K562 (cell line): ENCODE measurements at regions not wholly inside any gene's neighbourhood (a gene's known extent, or its start where the extent isn't known, plus 50 kb on each side); places are given as distances from the start of the nearest gene placed in this dataset.

Experiments
- ADNP ChIP-seq: fragments of 200-800 bp; sonication (Bioruptor generic); IDR thresholded peaks from 2 replicates; pipeline ENCODE4 v1.6.1; 2016; ENCODE audit warnings: missing genetic modification characterization, missing compliant biosample characterization
- ARID1B ChIP-seq: fragments of 450-650 bp; IDR thresholded peaks from 2 replicates; pipeline ENCODE4 v1.6.1; 2016; ENCODE audit warnings: antibody characterized with exemption, mild to moderate bottlenecking, inconsistent platforms
- ARID3A ChIP-seq: IDR thresholded peaks from 2 replicates; pipeline ENCODE4 v1.6.1; 2012; ENCODE audit warnings: low read depth, low read length, improper control_type of control experiment, borderline replicate concordance
- BRD9 ChIP-seq: fragments of 450-650 bp; IDR thresholded peaks from 2 replicates; pipeline ENCODE4 v1.6.1; 2018; ENCODE audit warnings: low read depth; ENCODE audit not compliant: partially characterized antibody
- FOXK2 ChIP-seq, 2 experiments: fragments of 450-650 bp; IDR thresholded peaks in 1 of 2; conservative IDR thresholded peaks in 1 of 2; 2 replicates each; pipeline ENCODE4 v1.6.1; 2016; ENCODE audit warnings: low read depth in 2 of 2, mild to moderate bottlenecking in 1 of 2
- GABPA ChIP-seq: fragments of 200-800 bp; sonication (Bioruptor generic); conservative IDR thresholded peaks from 2 replicates; pipeline ENCODE4 v1.6.1; 2016; ENCODE audit warnings: low read depth, missing genetic modification characterization, missing compliant biosample characterization
- HDAC3 ChIP-seq: fragments of 450-650 bp; IDR thresholded peaks from 2 replicates; pipeline ENCODE4 v1.6.1; 2018; ENCODE audit warnings: borderline replicate concordance, mild to moderate bottlenecking, moderate library complexity; ENCODE audit not compliant: partially characterized antibody
- MECOM ChIP-seq: fragments of 250-450 bp; sonication (Bioruptor Pico); IDR thresholded peaks from 2 replicates; pipeline ENCODE4 v1.8.0; 2022; ENCODE audit warnings: inconsistent platforms
- MEF2A ChIP-seq: IDR thresholded peaks from 2 replicates; pipeline ENCODE4 v1.6.1; 2011; ENCODE audit warnings: low read depth, mild to moderate bottlenecking, low read length, moderate library complexity; ENCODE audit not compliant: control insufficient read depth
- OTX1 ChIP-seq: fragments of 450-650 bp; formaldehyde crosslinking; IDR thresholded peaks from 2 replicates; pipeline ENCODE4 v1.4.0; 2022; ENCODE audit warnings: mild to moderate bottlenecking
- PHB2 ChIP-seq: fragments of 450-650 bp; IDR thresholded peaks from 2 replicates; pipeline ENCODE4 v1.6.1; 2017; ENCODE audit warnings: low read depth
- PHF20 ChIP-seq: fragments of 450-650 bp; IDR thresholded peaks from 2 replicates; pipeline ENCODE4 v1.6.1; 2018; ENCODE audit not compliant: partially characterized antibody
- POLR2B ChIP-seq: fragments of 450-650 bp; IDR thresholded peaks from 2 replicates; pipeline ENCODE4 v1.6.1; 2018; ENCODE audit warnings: low read depth; ENCODE audit not compliant: partially characterized antibody
- SNIP1 ChIP-seq: fragments of 450-650 bp; IDR thresholded peaks from 2 replicates; pipeline ENCODE4 v1.7.1; 2017; ENCODE audit warnings: low read depth, mild to moderate bottlenecking
- THRAP3 ChIP-seq: fragments of 450-650 bp; IDR thresholded peaks from 2 replicates; pipeline ENCODE4 v1.6.1; 2016; ENCODE audit warnings: mild to moderate bottlenecking, inconsistent platforms, borderline replicate concordance
- TOE1 ChIP-seq, 2 experiments: fragments of 450-650 bp in 1 of 2; sonication (generic) in 1 of 2; formaldehyde crosslinking in 1 of 2; IDR thresholded peaks; 2 replicates each; pipeline versions ENCODE4 v1.7.1 to v1.8.0; 2016 to 2022; ENCODE audit warnings: borderline replicate concordance in 2 of 2, mild to moderate bottlenecking in 2 of 2, antibody characterized with exemption in 1 of 2, inconsistent platforms in 1 of 2, low read depth in 1 of 2, missing genetic modification reagents in 1 of 2, moderate library complexity in 1 of 2
- YY1 ChIP-seq, 3 experiments: IDR thresholded peaks; 2 replicates each; pipeline ENCODE4 v1.6.1; 2011; ENCODE audit warnings: low read length in 2 of 3, mild to moderate bottlenecking in 2 of 3, moderate library complexity in 2 of 3, borderline replicate concordance in 1 of 3, control low read depth in 1 of 3, low read depth in 1 of 3; ENCODE audit not compliant: insufficient read depth in 3 of 3, insufficient replicate concordance in 2 of 3, control insufficient read depth in 1 of 3, insufficient read length in 1 of 3; ENCODE audit errors: extremely low read depth in 1 of 3
- ZNF212 ChIP-seq: fragments of 450-650 bp; formaldehyde crosslinking; IDR thresholded peaks from 2 replicates; pipeline ENCODE4 v1.4.0; 2020; ENCODE audit warnings: mild to moderate bottlenecking
- ZNF274 ChIP-seq: IDR thresholded peaks from 2 replicates; pipeline ENCODE4 v1.6.1; 2011; ENCODE audit warnings: low read depth, mild to moderate bottlenecking, low read length, moderate library complexity, borderline replicate concordance
- ZNF561 ChIP-seq: fragments of 450-650 bp; formaldehyde crosslinking; conservative IDR thresholded peaks from 2 replicates; pipeline ENCODE4 v1.4.0; 2020; ENCODE audit warnings: mild to moderate bottlenecking, moderate library complexity
- TF ChIP-seq, protein P1 (sequence below): sonication (generic); formaldehyde crosslinking; IDR thresholded peaks from 2 replicates; pipeline ENCODE4 v1.8.1; 2023; ENCODE audit warnings: missing genetic modification reagents, mild to moderate bottlenecking, borderline replicate concordance

DNA sequence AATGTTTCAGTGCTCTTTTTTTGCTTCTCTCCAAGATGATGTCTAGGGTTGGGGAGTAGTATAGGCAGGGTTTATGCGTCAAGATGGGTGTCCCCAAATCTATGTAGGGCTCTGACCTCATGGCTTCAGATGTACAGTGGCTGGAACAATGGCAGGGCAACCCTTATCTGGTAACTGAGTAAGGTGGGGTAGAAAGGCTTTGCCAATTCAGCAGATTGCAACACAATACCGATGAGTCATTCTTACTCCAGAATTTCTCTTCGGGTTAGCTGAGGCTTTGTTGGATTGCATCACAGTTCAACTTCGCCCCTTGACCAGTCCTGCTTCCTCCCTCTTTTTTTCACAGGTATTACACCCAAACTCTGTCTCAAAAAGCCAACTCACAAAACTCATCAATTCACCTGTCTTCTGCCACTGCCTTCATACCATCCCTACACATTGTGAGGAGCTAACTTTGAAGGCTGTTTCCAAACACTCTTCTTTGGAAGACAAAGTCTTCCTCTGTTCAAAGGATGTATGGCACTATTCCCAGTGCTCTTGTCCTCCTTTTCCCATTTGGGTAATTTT is 190.2 kb upstream of the CNOT2 start (continued):
- TF ChIP-seq MEF2A = no peak
- TF ChIP-seq YY1 (IDR thresholded peaks at IDR 0.05; ENCODE audit: borderline replicate concordance in 1 of 3, control insufficient read depth in 1 of 3, extremely low read depth in 1 of 3, insufficient read depth in 3 of 3, insufficient read length in 1 of 3, insufficient replicate concordance in 2 of 3, low read depth in 1 of 3, low read length in 2 of 3) = peak in 1 of 3 experiments; percentile 36
- TF ChIP-seq OTX1 (CRISPR knock-in tag) = 0 out of 2 replicates have a peak, but pooled peaks have one; percentile 26
- TF ChIP-seq ZNF561 (CRISPR knock-in tag) = no peak
- no peak for TF ChIP-seq PHB2
- no peak for TF ChIP-seq SNIP1
- TF ChIP-seq, protein P1, sequence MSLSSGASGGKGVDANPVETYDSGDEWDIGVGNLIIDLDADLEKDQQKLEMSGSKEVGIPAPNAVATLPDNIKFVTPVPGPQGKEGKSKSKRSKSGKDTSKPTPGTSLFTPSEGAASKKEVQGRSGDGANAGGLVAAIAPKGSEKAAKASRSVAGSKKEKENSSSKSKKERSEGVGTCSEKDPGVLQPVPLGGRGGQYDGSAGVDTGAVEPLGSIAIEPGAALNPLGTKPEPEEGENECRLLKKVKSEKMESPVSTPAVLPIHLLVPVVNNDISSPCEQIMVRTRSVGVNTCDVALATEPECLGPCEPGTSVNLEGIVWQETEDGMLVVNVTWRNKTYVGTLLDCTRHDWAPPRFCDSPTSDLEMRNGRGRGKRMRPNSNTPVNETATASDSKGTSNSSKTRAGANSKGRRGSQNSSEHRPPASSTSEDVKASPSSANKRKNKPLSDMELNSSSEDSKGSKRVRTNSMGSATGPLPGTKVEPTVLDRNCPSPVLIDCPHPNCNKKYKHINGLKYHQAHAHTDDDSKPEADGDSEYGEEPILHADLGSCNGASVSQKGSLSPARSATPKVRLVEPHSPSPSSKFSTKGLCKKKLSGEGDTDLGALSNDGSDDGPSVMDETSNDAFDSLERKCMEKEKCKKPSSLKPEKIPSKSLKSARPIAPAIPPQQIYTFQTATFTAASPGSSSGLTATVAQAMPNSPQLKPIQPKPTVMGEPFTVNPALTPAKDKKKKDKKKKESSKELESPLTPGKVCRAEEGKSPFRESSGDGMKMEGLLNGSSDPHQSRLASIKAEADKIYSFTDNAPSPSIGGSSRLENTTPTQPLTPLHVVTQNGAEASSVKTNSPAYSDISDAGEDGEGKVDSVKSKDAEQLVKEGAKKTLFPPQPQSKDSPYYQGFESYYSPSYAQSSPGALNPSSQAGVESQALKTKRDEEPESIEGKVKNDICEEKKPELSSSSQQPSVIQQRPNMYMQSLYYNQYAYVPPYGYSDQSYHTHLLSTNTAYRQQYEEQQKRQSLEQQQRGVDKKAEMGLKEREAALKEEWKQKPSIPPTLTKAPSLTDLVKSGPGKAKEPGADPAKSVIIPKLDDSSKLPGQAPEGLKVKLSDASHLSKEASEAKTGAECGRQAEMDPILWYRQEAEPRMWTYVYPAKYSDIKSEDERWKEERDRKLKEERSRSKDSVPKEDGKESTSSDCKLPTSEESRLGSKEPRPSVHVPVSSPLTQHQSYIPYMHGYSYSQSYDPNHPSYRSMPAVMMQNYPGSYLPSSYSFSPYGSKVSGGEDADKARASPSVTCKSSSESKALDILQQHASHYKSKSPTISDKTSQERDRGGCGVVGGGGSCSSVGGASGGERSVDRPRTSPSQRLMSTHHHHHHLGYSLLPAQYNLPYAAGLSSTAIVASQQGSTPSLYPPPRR (CRISPR knock-in tag) = no peak
- TF ChIP-seq ZNF212 = no peak
- TF ChIP-seq HDAC3 = peak; percentile 18
- TF ChIP-seq ADNP (tag) = no peak
- TF ChIP-seq POLR2B = no peak
- TF ChIP-seq MECOM (CRISPR knock-in tag) = no peak; the same call in 1 of the 2 replicates
- TF ChIP-seq ARID1B = peak; percentile 89
- no peak for TF ChIP-seq BRD9
- TF ChIP-seq THRAP3 = no peak
- no peak for TF ChIP-seq FOXK2 (conservative IDR thresholded peaks at IDR 0.05 in 1 of 2, IDR thresholded peaks at IDR 0.05 in 1 of 2; ENCODE audit: low read depth in 2 of 2)
- no peak for TF ChIP-seq ARID3A
- 0 out of 2 replicates have a peak, but pooled peaks have one; percentile 8 for TF ChIP-seq GABPA (tag)
- TF ChIP-seq ZNF274 = no peak
- TF ChIP-seq TOE1 (IDR thresholded peaks at IDR 0.05; ENCODE audit: borderline replicate concordance) = peak; percentile 42; the same call in 1 of the 2 replicates
- no peak for TF ChIP-seq TOE1 (CRISPR knock-in tag; IDR thresholded peaks at IDR 0.05; ENCODE audit: borderline replicate concordance, low read depth)
- TF ChIP-seq PHF20 = no peak
